Loucy (cell line): ENCODE measurements at regions not wholly inside any gene's neighbourhood (a gene's known extent, or its start where the extent isn't known, plus 50 kb on each side); places are given as distances from the start of the nearest gene placed in this dataset.

Source experiments
- H2AFZ ChIP-seq: fragments of 200-600 bp; sonication (generic); 2 replicates; pipeline ENCODE4 v1.6.0; 2016; ENCODE audit warnings: antibody characterized with exemption, mild to moderate bottlenecking, low read length, moderate library complexity
- H3F3A ChIP-seq: fragments of 200-600 bp; 2 replicates; pipeline ENCODE4 v1.6.0; 2016; ENCODE audit warnings: antibody characterized with exemption, low read depth, mild to moderate bottlenecking
- H3K27me3 ChIP-seq: fragments of 200-600 bp; sonication (generic); 2 replicates; pipeline ENCODE4 v1.6.1; 2014; ENCODE audit warnings: low read length, mild to moderate bottlenecking; ENCODE audit not compliant: insufficient read depth, poor library complexity, severe bottlenecking
- H3K36me3 ChIP-seq: fragments of 200-600 bp; sonication (generic); 2 replicates; pipeline ENCODE4 v1.6.1; 2016; ENCODE audit warnings: low read length; ENCODE audit not compliant: insufficient read depth
- H3K4me1 ChIP-seq: fragments of 200-600 bp; sonication (generic); 2 replicates; pipeline ENCODE4 v1.5.1; 2014; ENCODE audit warnings: low read length, mild to moderate bottlenecking; ENCODE audit not compliant: insufficient read depth, poor library complexity, severe bottlenecking
- H3K4me2 ChIP-seq: fragments of 200-600 bp; sonication (generic); 2 replicates; pipeline ENCODE4 v1.6.0; 2014; ENCODE audit warnings: antibody characterized with exemption, low read length, low read depth, mild to moderate bottlenecking; ENCODE audit not compliant: poor library complexity, severe bottlenecking
- H3K4me3 ChIP-seq: fragments of 200-600 bp; sonication (generic); 2 replicates; pipeline ENCODE4 v1.5.1; 2014; ENCODE audit warnings: low read length, mild to moderate bottlenecking, mixed read lengths; ENCODE audit not compliant: poor library complexity, severe bottlenecking
- H3K79me2 ChIP-seq: fragments of 200-600 bp; sonication (generic); 2 replicates; pipeline ENCODE4 v1.6.1; 2014; ENCODE audit warnings: low read length; ENCODE audit not compliant: insufficient read depth
- H3K9ac ChIP-seq: fragments of 200-600 bp; sonication (generic); 2 replicates; pipeline ENCODE4 v1.6.0; 2014; ENCODE audit warnings: mild to moderate bottlenecking, low read depth, low read length, moderate library complexity; ENCODE audit not compliant: poor library complexity, severe bottlenecking
- H3K9me2 ChIP-seq: fragments of 200-600 bp; sonication (generic); replicated peaks from 2 replicates; pipeline ENCODE4 v1.6.1; 2016; ENCODE audit warnings: low read depth, low read length, mixed read lengths
- H3K9me3 ChIP-seq: fragments of 200-600 bp; sonication (generic); 2 replicates; pipeline ENCODE4 v1.6.1; 2014; ENCODE audit warnings: mild to moderate bottlenecking, antibody characterized with exemption, low read length, low read depth; ENCODE audit not compliant: insufficient read depth
- H4K20me1 ChIP-seq: fragments of 200-600 bp; sonication (generic); 2 replicates; pipeline ENCODE4 v1.6.0; 2014; ENCODE audit warnings: antibody characterized with exemption, low read length, mild to moderate bottlenecking; ENCODE audit not compliant: insufficient read depth, poor library complexity, severe bottlenecking
- EZH2phosphoT487 ChIP-seq: fragments of 200-600 bp; IDR thresholded peaks from 2 replicates; pipeline ENCODE4 v1.6.1; 2018; ENCODE audit warnings: antibody characterized with exemption, mild to moderate bottlenecking, moderate library complexity, borderline replicate concordance
- TF ChIP-seq, protein P1 (sequence below): fragments of 200-600 bp; sonication (generic); conservative IDR thresholded peaks from 2 replicates; pipeline ENCODE4 v1.5.1; 2014; ENCODE audit warnings: mild to moderate bottlenecking, antibody characterized with exemption, low read length

- Histone ChIP-seq H3K4me1 (no peaks in the 10 kb centered on the region), H3F3A (no peaks in the 10 kb centered on the region), H3K79me2 (no peaks in the 10 kb centered on the region), H3K27me3 (no peaks in the 10 kb centered on the region), H3K9ac (no peak overlapping the region), H3K4me3 (no peak overlapping the region), H3K9me2 (no peaks in the 10 kb centered on the region), H2AFZ (no peak overlapping the region), H3K4me2 (no peak overlapping the region), H4K20me1 (no peaks in the 10 kb centered on the region), H3K9me3 (no peaks in the 10 kb centered on the region), H3K36me3 (no peaks in the 10 kb centered on the region)
- TF ChIP-seq EZH2phosphoT487: no peak
- TF ChIP-seq, protein P1, sequence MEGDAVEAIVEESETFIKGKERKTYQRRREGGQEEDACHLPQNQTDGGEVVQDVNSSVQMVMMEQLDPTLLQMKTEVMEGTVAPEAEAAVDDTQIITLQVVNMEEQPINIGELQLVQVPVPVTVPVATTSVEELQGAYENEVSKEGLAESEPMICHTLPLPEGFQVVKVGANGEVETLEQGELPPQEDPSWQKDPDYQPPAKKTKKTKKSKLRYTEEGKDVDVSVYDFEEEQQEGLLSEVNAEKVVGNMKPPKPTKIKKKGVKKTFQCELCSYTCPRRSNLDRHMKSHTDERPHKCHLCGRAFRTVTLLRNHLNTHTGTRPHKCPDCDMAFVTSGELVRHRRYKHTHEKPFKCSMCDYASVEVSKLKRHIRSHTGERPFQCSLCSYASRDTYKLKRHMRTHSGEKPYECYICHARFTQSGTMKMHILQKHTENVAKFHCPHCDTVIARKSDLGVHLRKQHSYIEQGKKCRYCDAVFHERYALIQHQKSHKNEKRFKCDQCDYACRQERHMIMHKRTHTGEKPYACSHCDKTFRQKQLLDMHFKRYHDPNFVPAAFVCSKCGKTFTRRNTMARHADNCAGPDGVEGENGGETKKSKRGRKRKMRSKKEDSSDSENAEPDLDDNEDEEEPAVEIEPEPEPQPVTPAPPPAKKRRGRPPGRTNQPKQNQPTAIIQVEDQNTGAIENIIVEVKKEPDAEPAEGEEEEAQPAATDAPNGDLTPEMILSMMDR: no peak
Measured at GRCh38 chr9:21560281-21560745, 78.2 kb upstream of the IFNE start.

DNA sequence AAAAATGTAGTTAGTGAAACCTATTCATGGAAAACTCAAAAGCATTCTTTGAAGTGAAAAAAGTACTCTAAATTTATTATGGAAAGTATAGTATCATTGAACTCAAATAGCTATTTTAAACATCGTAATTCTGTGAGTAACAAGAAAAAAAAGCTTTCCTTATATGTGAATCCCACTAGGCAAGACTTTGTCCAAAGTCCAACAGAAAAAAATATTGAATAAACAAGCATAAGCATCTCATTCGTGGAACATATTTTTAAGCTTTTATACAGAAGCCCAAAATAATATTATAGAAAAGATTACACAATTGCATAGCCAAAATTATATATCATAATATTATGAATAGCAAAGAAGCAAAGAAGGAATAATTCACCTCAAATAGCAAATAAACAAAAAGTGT is 79.4 kb upstream of the IFNE start:
- H3K36me3 ChIP-seq: no peaks in the 10 kb centered on the region
- H3K9me2 ChIP-seq: no peaks in the 10 kb centered on the region
- no peak for TF ChIP-seq EZH2phosphoT487
- TF ChIP-seq, protein P1: no peak
- no peak overlapping the region for H3K9ac ChIP-seq
- H3K79me2 ChIP-seq: no peaks in the 10 kb centered on the region
- H3K9me3 ChIP-seq: no peaks in the 10 kb centered on the region
- H3F3A ChIP-seq: no peaks in the 10 kb centered on the region
- no peaks in the 10 kb centered on the region for H3K27me3 ChIP-seq
- H4K20me1 ChIP-seq: no peaks in the 10 kb centered on the region
- no peak overlapping the region for H2AFZ ChIP-seq
- H3K4me2 ChIP-seq: no peak overlapping the region
- H3K4me3 ChIP-seq: no peak overlapping the region
- no peaks in the 10 kb centered on the region for H3K4me1 ChIP-seq

DNA sequence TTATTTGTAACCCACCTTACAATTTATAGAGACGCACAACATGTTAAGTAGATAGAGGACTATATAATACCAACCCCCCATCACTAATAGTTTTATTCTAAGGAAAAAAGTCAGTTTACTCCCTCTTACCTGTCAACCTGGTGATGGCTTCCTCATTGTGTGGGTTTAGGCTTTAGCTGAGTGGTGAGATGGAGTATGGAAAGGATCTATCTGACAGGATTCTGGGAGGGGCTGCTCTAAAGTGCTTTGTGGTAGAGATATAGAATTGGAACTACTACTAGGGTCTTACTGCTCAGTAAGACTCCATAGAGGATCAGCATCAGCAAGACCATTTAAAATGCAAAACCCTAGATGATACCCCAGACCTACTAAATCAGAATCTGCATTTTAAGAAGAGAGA is 82.1 kb upstream of the IFNE start:
- Histone ChIP-seq H2AFZ (no peak overlapping the region), H3K4me1 (no peaks in the 10 kb centered on the region), H3K9me3 (no peaks in the 10 kb centered on the region), H3K36me3 (no peaks in the 10 kb centered on the region), H3K79me2 (no peaks in the 10 kb centered on the region), H4K20me1 (no peaks in the 10 kb centered on the region), H3K4me3 (no peak overlapping the region), H3K27me3 (no peaks in the 10 kb centered on the region), H3K9ac (no peak overlapping the region), H3K9me2 (no peaks in the 10 kb centered on the region), H3K4me2 (no peak overlapping the region), H3F3A (no peaks in the 10 kb centered on the region)
- no peak for TF ChIP-seq EZH2phosphoT487
- TF ChIP-seq, protein P1: no peak
